HepG2 (cell line): ENCODE measurements at regions not wholly inside any gene's neighbourhood (a gene's known extent, or its start where the extent isn't known, plus 50 kb on each side); places are given as distances from the start of the nearest gene placed in this dataset.

Experiments
- CREB3 ChIP-seq: sonication (generic); formaldehyde crosslinking; IDR thresholded peaks from 2 replicates; pipeline ENCODE4 v1.5.0; 2020; ENCODE audit warnings: missing genetic modification reagents
- DBP ChIP-seq: sonication (generic); formaldehyde crosslinking; IDR thresholded peaks from 2 replicates; pipeline ENCODE4 v1.4.0; 2020; ENCODE audit warnings: missing genetic modification reagents; ENCODE audit errors: not compliant biosample characterization
- DMTF1 ChIP-seq: sonication (generic); formaldehyde crosslinking; IDR thresholded peaks from 2 replicates; pipeline ENCODE4 v1.4.0; 2020; ENCODE audit warnings: mild to moderate bottlenecking, missing genetic modification reagents
- GLMP ChIP-seq: sonication (generic); formaldehyde crosslinking; IDR thresholded peaks from 2 replicates; pipeline ENCODE4 v1.9.0; 2021; ENCODE audit warnings: missing genetic modification reagents, mild to moderate bottlenecking, borderline replicate concordance
- PBX3 ChIP-seq: sonication (generic); formaldehyde crosslinking; IDR thresholded peaks from 2 replicates; pipeline ENCODE4 v1.8.1; 2023; ENCODE audit warnings: missing genetic modification reagents, inconsistent platforms, borderline replicate concordance
- PRDM15 ChIP-seq: sonication (generic); formaldehyde crosslinking; IDR thresholded peaks from 2 replicates; pipeline ENCODE4 v1.4.0; 2020; ENCODE audit warnings: missing genetic modification reagents
- SMARCC2 ChIP-seq: fragments of 450-650 bp; IDR thresholded peaks from 2 replicates; pipeline ENCODE4 v1.6.1; 2017; ENCODE audit warnings: antibody characterized with exemption, mild to moderate bottlenecking
- SOX6 ChIP-seq, 2 experiments: fragments of 450-650 bp in 1 of 2; sonication (generic) in 1 of 2; formaldehyde crosslinking in 1 of 2; IDR thresholded peaks; 2 replicates each; pipeline versions ENCODE4 v1.4.0 to v1.6.1; 2017 to 2020; ENCODE audit warnings: antibody characterized with exemption in 1 of 2, mild to moderate bottlenecking in 1 of 2, missing genetic modification reagents in 1 of 2
- THAP9 ChIP-seq: sonication (generic); formaldehyde crosslinking; IDR thresholded peaks from 2 replicates; pipeline ENCODE4; 2020; ENCODE audit warnings: missing genetic modification reagents, mild to moderate bottlenecking, borderline replicate concordance
- ZBTB21 ChIP-seq: sonication (generic); formaldehyde crosslinking; IDR thresholded peaks from 2 replicates; pipeline ENCODE4 v1.4.0; 2020; ENCODE audit warnings: missing genetic modification reagents
- ZNF207 ChIP-seq: fragments of 450-650 bp; IDR thresholded peaks from 2 replicates; pipeline ENCODE4 v1.6.1; 2016; ENCODE audit warnings: antibody characterized with exemption, borderline replicate concordance
- ZNF660 ChIP-seq: sonication (generic); formaldehyde crosslinking; IDR thresholded peaks from 2 replicates; pipeline ENCODE4 v1.5.1; 2020; ENCODE audit warnings: mild to moderate bottlenecking, low read depth, missing genetic modification reagents, borderline replicate concordance
- ZNF766 ChIP-seq: sonication (generic); formaldehyde crosslinking; IDR thresholded peaks from 2 replicates; pipeline ENCODE4 v1.5.0; 2020; ENCODE audit warnings: missing genetic modification reagents, borderline replicate concordance

GRCh38 chr5:42874621-42875198, 63.0 kb upstream of the SELENOP start (continued):
- no peak for TF ChIP-seq DBP (CRISPR knock-in tag)
- no peak for TF ChIP-seq SOX6 (IDR thresholded peaks at IDR 0.05)
- peak; percentile 83 for TF ChIP-seq SOX6 (CRISPR knock-in tag; IDR thresholded peaks at IDR 0.05)
- TF ChIP-seq SMARCC2 = no peak
- no peak for TF ChIP-seq ZNF766
- TF ChIP-seq DMTF1 (CRISPR knock-in tag) = no peak
- TF ChIP-seq ZNF207 = no peak
- TF ChIP-seq GLMP (CRISPR knock-in tag) = no peak
- no peak for TF ChIP-seq THAP9 (CRISPR knock-in tag)
- TF ChIP-seq ZNF660 = no peak
- TF ChIP-seq CREB3 = no peak
- no peak for TF ChIP-seq PBX3
- no peak for TF ChIP-seq PRDM15
- no peak for TF ChIP-seq ZBTB21
